Progenitor cell of endocrine pancreas (in vitro differentiated cells): ENCODE measurements at regions not wholly inside any gene's neighbourhood (a gene's known extent, or its start where the extent isn't known, plus 50 kb on each side); places are given as distances from the start of the nearest gene placed in this dataset.

Experiments used
- DNase-seq: peaks from one replicate; pipeline ENCODE4 v3.0.0; 2021; ENCODE audit warnings: low spot score; ENCODE audit not compliant: unreplicated experiment
- H3K27ac Mint-ChIP-seq: 2 replicates; pipeline ENCODE4 v1.8.0; 2021; ENCODE audit warnings: mild to moderate bottlenecking, moderate library complexity, mixed read lengths
- H3K27me3 Mint-ChIP-seq: 2 replicates; pipeline ENCODE4 v1.8.0; 2021; ENCODE audit warnings: mixed read lengths
- H3K36me3 Mint-ChIP-seq: 2 replicates; pipeline ENCODE4 v1.8.0; 2022; ENCODE audit warnings: mixed read lengths; ENCODE audit not compliant: insufficient read depth
- H3K4me1 Mint-ChIP-seq: 2 replicates; pipeline ENCODE4 v1.8.0; 2021; ENCODE audit warnings: low read depth, mixed read lengths
- H3K4me3 Mint-ChIP-seq: 2 replicates; pipeline ENCODE4 v1.8.0; 2021; ENCODE audit warnings: low read depth, mild to moderate bottlenecking, moderate library complexity, mixed read lengths
- H3K9me3 Mint-ChIP-seq: 2 replicates; pipeline ENCODE4 v1.8.0; 2021; ENCODE audit warnings: low read depth, mixed read lengths
- TF ChIP-seq, protein P1 (sequence below): fragments of 200-600 bp; sonication (generic); IDR thresholded peaks from one replicate; pipeline ENCODE4 v1.5.0; 2021; ENCODE audit warnings: antibody characterized with exemption, mild to moderate bottlenecking; ENCODE audit not compliant: unreplicated experiment

DNA sequence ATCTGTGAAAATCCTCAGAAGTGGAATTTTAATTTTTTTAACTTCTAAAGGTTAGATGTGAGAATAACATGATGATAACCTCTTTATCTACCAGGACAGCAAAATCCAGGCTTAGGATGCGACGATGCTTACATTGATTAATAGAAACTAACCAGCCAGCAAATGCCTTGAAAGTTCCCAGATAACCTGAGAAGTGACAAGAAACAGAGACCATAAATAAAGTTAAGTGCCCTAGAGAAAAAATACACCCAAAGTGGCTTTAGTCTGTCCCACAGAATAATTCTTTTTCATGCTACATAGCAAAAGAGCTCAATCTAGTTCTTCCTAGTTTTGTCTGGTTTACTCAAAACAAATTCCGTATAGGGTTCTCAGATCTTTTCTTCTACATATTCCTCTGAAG, 262.7 kb downstream of the WDR11 start:
- Mint-ChIP-seq H3K36me3 (no peaks in the 10 kb centered on the region), H3K27ac (no peak overlapping the region), H3K4me3 (no peak overlapping the region), H3K9me3 (peaks cover 19% of the 10 kb centered on the region), H3K27me3 (no peaks in the 10 kb centered on the region), H3K4me1 (peaks cover 22% of the 10 kb centered on the region)
- TF ChIP-seq, protein P1, sequence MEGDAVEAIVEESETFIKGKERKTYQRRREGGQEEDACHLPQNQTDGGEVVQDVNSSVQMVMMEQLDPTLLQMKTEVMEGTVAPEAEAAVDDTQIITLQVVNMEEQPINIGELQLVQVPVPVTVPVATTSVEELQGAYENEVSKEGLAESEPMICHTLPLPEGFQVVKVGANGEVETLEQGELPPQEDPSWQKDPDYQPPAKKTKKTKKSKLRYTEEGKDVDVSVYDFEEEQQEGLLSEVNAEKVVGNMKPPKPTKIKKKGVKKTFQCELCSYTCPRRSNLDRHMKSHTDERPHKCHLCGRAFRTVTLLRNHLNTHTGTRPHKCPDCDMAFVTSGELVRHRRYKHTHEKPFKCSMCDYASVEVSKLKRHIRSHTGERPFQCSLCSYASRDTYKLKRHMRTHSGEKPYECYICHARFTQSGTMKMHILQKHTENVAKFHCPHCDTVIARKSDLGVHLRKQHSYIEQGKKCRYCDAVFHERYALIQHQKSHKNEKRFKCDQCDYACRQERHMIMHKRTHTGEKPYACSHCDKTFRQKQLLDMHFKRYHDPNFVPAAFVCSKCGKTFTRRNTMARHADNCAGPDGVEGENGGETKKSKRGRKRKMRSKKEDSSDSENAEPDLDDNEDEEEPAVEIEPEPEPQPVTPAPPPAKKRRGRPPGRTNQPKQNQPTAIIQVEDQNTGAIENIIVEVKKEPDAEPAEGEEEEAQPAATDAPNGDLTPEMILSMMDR = no peak
- DNase-seq = no peak

DNA sequence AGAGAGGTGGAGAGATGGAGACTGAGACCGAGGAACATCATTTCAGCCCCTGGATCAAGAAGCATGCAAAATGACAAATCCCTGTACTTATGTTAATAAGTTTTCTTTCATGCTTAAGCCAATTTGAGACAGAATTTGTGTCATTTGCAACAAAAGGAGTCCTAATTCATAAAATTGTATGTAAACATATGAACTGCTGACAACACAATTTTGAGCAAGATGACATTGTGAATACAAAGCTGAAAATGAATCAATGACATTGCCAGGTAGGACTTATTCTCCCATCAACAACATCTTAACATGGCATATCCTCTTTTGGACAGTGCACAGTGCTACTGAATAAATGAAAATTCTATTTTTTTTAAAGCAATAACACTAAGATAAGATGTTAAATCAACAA, 264.0 kb downstream of the WDR11 start:
- H3K27me3 Mint-ChIP-seq = no peaks in the 10 kb centered on the region
- no peaks in the 10 kb centered on the region for H3K36me3 Mint-ChIP-seq
- no peak overlapping the region for H3K27ac Mint-ChIP-seq
- peaks cover 19% of the 10 kb centered on the region for H3K9me3 Mint-ChIP-seq
- H3K4me3 Mint-ChIP-seq = no peak overlapping the region
- no peak for DNase-seq
- TF ChIP-seq, protein P1 = no peak
- peaks cover 22% of the 10 kb centered on the region for H3K4me1 Mint-ChIP-seq

DNA sequence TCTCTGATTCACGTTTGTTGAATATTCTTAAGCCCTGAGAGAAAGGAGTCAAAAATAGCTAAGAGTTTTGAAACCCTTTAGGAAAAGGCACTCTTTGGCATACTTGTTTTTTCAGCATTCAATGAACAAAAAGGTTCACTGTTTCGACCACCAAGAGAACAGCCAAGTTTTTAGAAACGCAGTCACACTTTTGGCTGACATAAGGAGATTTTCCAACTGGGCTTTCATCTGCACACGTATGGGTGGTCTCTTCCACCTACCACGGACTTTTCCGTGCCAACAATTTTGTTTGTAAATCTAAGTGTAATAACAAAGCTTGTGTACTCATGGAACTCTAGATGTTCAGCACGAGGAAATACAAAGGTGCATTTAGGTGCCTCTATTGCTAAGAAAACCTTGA, 270.3 kb downstream of the WDR11 start:
- no peaks in the 10 kb centered on the region for H3K36me3 Mint-ChIP-seq
- TF ChIP-seq, protein P1 = no peak
- H3K27me3 Mint-ChIP-seq = no peaks in the 10 kb centered on the region
- H3K27ac Mint-ChIP-seq = no peak overlapping the region
- DNase-seq = no peak
- H3K4me3 Mint-ChIP-seq = no peak overlapping the region
- peaks cover 12% of the 10 kb centered on the region for H3K9me3 Mint-ChIP-seq
- H3K4me1 Mint-ChIP-seq = peaks cover 10% of the 10 kb centered on the region

DNA sequence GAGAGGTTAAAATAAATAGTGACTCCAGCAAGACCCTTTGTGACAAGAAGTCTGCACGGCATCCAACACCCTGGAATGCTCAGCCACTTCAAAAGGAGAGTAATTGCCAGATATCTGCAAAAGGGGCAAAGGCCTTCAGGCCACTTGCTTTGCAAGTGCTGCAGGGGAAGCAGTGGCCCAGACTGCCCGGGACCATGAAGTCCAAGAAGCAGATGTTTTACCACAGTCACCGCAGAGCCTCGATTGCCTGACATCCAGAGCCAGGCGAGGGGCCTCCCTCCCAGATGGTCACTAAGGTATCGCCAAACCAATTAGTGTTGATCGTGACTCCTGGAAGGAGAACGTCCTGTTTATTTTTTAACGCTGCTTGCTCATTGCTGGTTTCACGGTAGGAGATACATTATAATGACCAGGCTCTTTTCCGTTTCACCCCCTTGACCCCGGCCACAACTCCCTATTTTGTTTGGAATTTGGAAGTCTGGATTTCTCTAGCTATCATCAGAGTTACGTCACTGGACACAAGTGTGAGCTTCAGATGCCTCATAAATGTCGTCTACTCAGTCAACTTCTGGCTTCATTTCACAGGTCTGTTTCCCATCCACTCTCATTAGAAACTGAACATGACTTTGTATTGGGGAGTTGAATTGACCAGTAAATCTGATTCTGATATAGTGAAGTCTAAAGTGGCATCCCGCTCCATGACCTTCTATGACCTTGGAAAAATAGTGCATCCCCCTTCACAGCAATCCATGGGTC, 276.2 kb downstream of the WDR11 start:
- no peak overlapping the region for H3K27ac Mint-ChIP-seq
- TF ChIP-seq, protein P1 = no peak
- peaks cover 7% of the 10 kb centered on the region for H3K4me1 Mint-ChIP-seq
- H3K4me3 Mint-ChIP-seq = no peak overlapping the region
- H3K36me3 Mint-ChIP-seq = no peaks in the 10 kb centered on the region
- peaks cover 4% of the 10 kb centered on the region for H3K9me3 Mint-ChIP-seq
- DNase-seq = no peak
- H3K27me3 Mint-ChIP-seq = peaks cover 10% of the 10 kb centered on the region

DNA sequence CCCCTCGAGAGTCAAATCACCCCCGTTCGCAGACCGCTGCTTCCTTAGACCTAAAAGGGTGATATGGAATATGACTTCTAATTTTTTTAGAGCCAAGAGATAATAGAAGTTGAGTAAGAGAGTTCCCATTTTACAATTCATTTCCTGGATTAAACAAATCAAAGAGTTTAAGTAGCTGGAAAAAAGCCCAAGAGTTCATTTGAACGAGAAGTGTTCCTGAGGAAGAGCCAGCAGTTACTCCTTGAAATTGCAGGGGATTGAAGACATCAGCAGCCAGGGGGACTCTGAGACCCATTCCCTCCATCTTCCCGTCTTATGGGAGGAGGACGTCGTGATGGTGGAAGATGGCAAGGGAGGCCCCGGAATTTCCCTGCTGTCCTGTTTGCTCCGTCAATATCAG, 277.0 kb downstream of the WDR11 start:
- peaks cover 7% of the 10 kb centered on the region for H3K4me1 Mint-ChIP-seq
- TF ChIP-seq, protein P1 = no peak
- no peak for DNase-seq
- peaks cover 2% of the 10 kb centered on the region for H3K9me3 Mint-ChIP-seq
- peaks cover 10% of the 10 kb centered on the region for H3K27me3 Mint-ChIP-seq
- no peak overlapping the region for H3K27ac Mint-ChIP-seq
- H3K36me3 Mint-ChIP-seq = no peaks in the 10 kb centered on the region
- no peak overlapping the region for H3K4me3 Mint-ChIP-seq
